H9 (cell line): ENCODE measurements at regions not wholly inside any gene's neighbourhood (a gene's known extent, or its start where the extent isn't known, plus 50 kb on each side); places are given as distances from the start of the nearest gene placed in this dataset.

Experiments
- DNase-seq: peaks from one replicate; pipeline ENCODE4 v3.0.0-alpha.2; 2017
- H2AFZ ChIP-seq: one replicate; pipeline ENCODE4 v1.6.1; 2013; ENCODE audit warnings: mild to moderate bottlenecking, low read length, control low read depth, moderate library complexity
- H2AK5ac ChIP-seq: 2 replicates; pipeline ENCODE4 v1.6.1; 2013; ENCODE audit warnings: low read length, control low read depth, mixed read lengths; ENCODE audit not compliant: insufficient read length
- H2BK120ac ChIP-seq: one replicate; pipeline ENCODE4 v1.6.1; 2013; ENCODE audit warnings: low read depth, mild to moderate bottlenecking, low read length, control low read depth, inconsistent platforms; ENCODE audit not compliant: poor library complexity, severe bottlenecking
- H2BK12ac ChIP-seq: 2 replicates; pipeline ENCODE4 v1.6.1; 2013; ENCODE audit warnings: low read length, control low read depth, mixed read lengths, low read depth; ENCODE audit not compliant: insufficient read length
- H2BK15ac ChIP-seq: 2 replicates; pipeline ENCODE4 v1.6.1; 2013; ENCODE audit warnings: low read depth, low read length, control low read depth
- H2BK20ac ChIP-seq: one replicate; pipeline ENCODE4 v1.6.1; 2013; ENCODE audit warnings: low read depth, mild to moderate bottlenecking, low read length, control low read depth, inconsistent platforms; ENCODE audit not compliant: poor library complexity, severe bottlenecking
- H2BK5ac ChIP-seq: 2 replicates; pipeline ENCODE4 v1.6.1; 2013; ENCODE audit warnings: low read length, control low read depth, mixed read lengths; ENCODE audit not compliant: insufficient read length
- H3K14ac ChIP-seq: 2 replicates; pipeline ENCODE4 v1.6.1; 2013; ENCODE audit warnings: low read length, control low read depth; ENCODE audit not compliant: insufficient read depth
- H3K18ac ChIP-seq: 2 replicates; pipeline ENCODE4 v1.6.1; 2013; ENCODE audit warnings: low read depth, mild to moderate bottlenecking, mixed read lengths, low read length, control low read depth; ENCODE audit not compliant: insufficient read length
- H3K23ac ChIP-seq: 2 replicates; pipeline ENCODE4 v1.6.1; 2013; ENCODE audit warnings: low read length, control low read depth, mixed read lengths, low read depth; ENCODE audit not compliant: insufficient read length
- H3K23me2 ChIP-seq: 2 replicates; pipeline ENCODE4 v1.6.1; 2013; ENCODE audit warnings: low read depth, mild to moderate bottlenecking, mixed read lengths, low read length, control low read depth; ENCODE audit not compliant: insufficient read length, poor library complexity, severe bottlenecking
- H3K27ac ChIP-seq: 2 replicates; pipeline ENCODE4 v1.5.1; 2013; ENCODE audit warnings: low read length, control low read depth, mixed read lengths, low read depth; ENCODE audit not compliant: insufficient read length
- H3K27me3 ChIP-seq: 2 replicates; pipeline ENCODE4 v1.6.1; 2013; ENCODE audit warnings: low read length, control low read depth, inconsistent platforms; ENCODE audit not compliant: insufficient read depth
- H3K4ac ChIP-seq: 2 replicates; pipeline ENCODE4 v1.6.1; 2013; ENCODE audit warnings: low read depth, mild to moderate bottlenecking, control low read depth, inconsistent platforms, low read length, moderate library complexity
- H3K4me1 ChIP-seq: 2 replicates; pipeline ENCODE4 v1.6.1; 2013; ENCODE audit warnings: low read length, control low read depth, inconsistent platforms; ENCODE audit not compliant: insufficient read depth
- H3K4me2 ChIP-seq: 2 replicates; pipeline ENCODE4 v1.6.1; 2013; ENCODE audit warnings: low read length, control low read depth, mixed read lengths; ENCODE audit not compliant: insufficient read length, insufficient read depth
- H3K56ac ChIP-seq: 2 replicates; pipeline ENCODE4 v1.6.1; 2013; ENCODE audit warnings: low read depth, mild to moderate bottlenecking, mixed read lengths, low read length, control low read depth; ENCODE audit not compliant: insufficient read length
- H3K79me1 ChIP-seq: 2 replicates; pipeline ENCODE4 v1.6.1; 2013; ENCODE audit warnings: low read depth, mild to moderate bottlenecking, moderate library complexity, low read length, control low read depth, inconsistent platforms; ENCODE audit not compliant: insufficient read depth, poor library complexity, severe bottlenecking
- H3K79me2 ChIP-seq: 2 replicates; pipeline ENCODE4 v1.6.1; 2013; ENCODE audit warnings: low read length, control low read depth, inconsistent platforms; ENCODE audit not compliant: insufficient read depth
- H3K9ac ChIP-seq: 2 replicates; pipeline ENCODE4 v1.6.1; 2013; ENCODE audit warnings: low read length, control low read depth, mixed read lengths; ENCODE audit not compliant: insufficient read length; ENCODE audit errors: extremely low read depth
- H3K9me3 ChIP-seq: one replicate; pipeline ENCODE4 v1.6.1; 2013; ENCODE audit warnings: low read depth, low read length, inconsistent platforms; ENCODE audit not compliant: control insufficient read depth
- H3T11ph ChIP-seq: one replicate; pipeline ENCODE4 v1.6.1; 2013; ENCODE audit warnings: mild to moderate bottlenecking, low read length, control low read depth, inconsistent platforms
- H4K20me1 ChIP-seq: one replicate; pipeline ENCODE4 v1.6.1; 2013; ENCODE audit not compliant: control insufficient read depth, insufficient read length, insufficient read depth
- H4K5ac ChIP-seq: 2 replicates; pipeline ENCODE4 v1.6.1; 2013; ENCODE audit warnings: low read depth, mild to moderate bottlenecking, mixed read lengths, low read length, control low read depth; ENCODE audit not compliant: insufficient read length
- H4K8ac ChIP-seq: replicated peaks from 2 replicates; pipeline ENCODE4 v1.6.1; 2013; ENCODE audit warnings: low read length, control low read depth, mixed read lengths, low read depth; ENCODE audit not compliant: insufficient read length
- H4K91ac ChIP-seq: 2 replicates; pipeline ENCODE4 v1.6.1; 2013; ENCODE audit warnings: low read depth, mild to moderate bottlenecking, moderate library complexity, mixed read lengths, low read length, control low read depth; ENCODE audit not compliant: insufficient read length
- H3K27ac Mint-ChIP-seq, 3 experiments: 2 replicates in 2 of 3; 3 replicates in 1 of 3; pipeline ENCODE4 v1.8.0; 2020 to 2021; ENCODE audit warnings: mixed read lengths in 3 of 3, mild to moderate bottlenecking in 1 of 3, moderate library complexity in 1 of 3
- H3K27me3 Mint-ChIP-seq: 2 replicates; pipeline ENCODE4 v1.8.0; 2021; ENCODE audit warnings: low read depth, mild to moderate bottlenecking, moderate library complexity, mixed read lengths
- H3K36me3 Mint-ChIP-seq, 3 experiments: 2 replicates in 2 of 3; 3 replicates in 1 of 3; pipeline ENCODE4 v1.8.0; 2020 to 2021; ENCODE audit warnings: low read depth in 3 of 3, mixed read lengths in 3 of 3; ENCODE audit not compliant: insufficient read depth in 1 of 3
- H3K4me1 Mint-ChIP-seq, 2 experiments: 2 replicates each; pipeline ENCODE4 v1.8.0; 2020; ENCODE audit warnings: mixed read lengths in 2 of 2
- H3K4me3 Mint-ChIP-seq, 2 experiments: 2 replicates in 1 of 2; 3 replicates in 1 of 2; pipeline ENCODE4 v1.8.0; 2020 to 2021; ENCODE audit warnings: mild to moderate bottlenecking in 2 of 2, mixed read lengths in 2 of 2, moderate library complexity in 1 of 2
- H3K9me3 Mint-ChIP-seq, 2 experiments: 2 replicates in 1 of 2; 3 replicates in 1 of 2; pipeline ENCODE4 v1.8.0; 2020; ENCODE audit warnings: mild to moderate bottlenecking in 2 of 2, mixed read lengths in 2 of 2, moderate library complexity in 1 of 2
- WGBS: extraction: QIAGEN DNeasy Blood & Tissue Kit; methylation state at CpG from one replicate; pipeline ENCODE4 v1.1.7; 2013; ENCODE audit warnings: missing lambda C conversion rate, low lambda C conversion rate, mixed read lengths; ENCODE audit not compliant: insufficient read length; ENCODE audit errors: extremely low coverage; 5-methylcytosine and 5-hydroxymethylcytosine counted together
- TF ChIP-seq, protein P1 (sequence below): fragments of 200-600 bp; sonication (generic); conservative IDR thresholded peaks from 3 replicates; pipeline ENCODE4 v1.8.0; 2021; ENCODE audit warnings: antibody characterized with exemption, mild to moderate bottlenecking

DNA sequence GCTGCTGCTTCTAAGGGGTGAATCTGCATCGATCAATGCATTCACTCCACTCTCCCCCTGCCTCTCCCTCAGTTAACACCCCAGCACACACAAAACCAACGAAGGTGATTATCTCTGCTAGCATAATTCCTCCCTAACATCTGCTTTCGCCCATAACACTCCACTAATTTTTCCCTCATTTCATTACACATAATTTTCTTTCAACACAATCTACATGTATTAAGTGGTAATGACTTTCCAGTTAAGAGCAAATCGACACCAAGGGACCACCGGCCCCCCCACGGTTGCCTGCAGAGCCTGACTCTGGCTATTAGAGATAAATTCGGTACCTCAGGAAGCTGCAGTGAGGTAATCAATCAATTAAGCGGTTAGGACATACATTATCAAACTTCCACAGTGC, 1115.6 kb downstream of the BCL11B start:
- H3K9me3 Mint-ChIP-seq: no peaks in the 10 kb centered on the region
- Histone ChIP-seq H4K5ac (no peak overlapping the region), H3K4ac (no peak overlapping the region), H3K79me1 (no peaks in the 10 kb centered on the region), H3K4me2 (no peak overlapping the region), H3K79me2 (no peaks in the 10 kb centered on the region), H3K23me2 (no peaks in the 10 kb centered on the region), H3K9me3 (no peaks in the 10 kb centered on the region), H2AFZ (no peak overlapping the region), H4K91ac (no peak overlapping the region), H3K27me3 (no peaks in the 10 kb centered on the region), H3K23ac (no peak overlapping the region), H3K4me1 (no peaks in the 10 kb centered on the region), H2BK15ac (no peak overlapping the region), H2AK5ac (no peak overlapping the region), H3K18ac (no peak overlapping the region), H3K14ac (no peak overlapping the region), H2BK5ac (no peak overlapping the region), H3T11ph (no peak overlapping the region), H4K8ac (no peak overlapping the region), H2BK12ac (no peak overlapping the region), H2BK120ac (no peak overlapping the region), H3K9ac (no peak overlapping the region), H4K20me1 (no peaks in the 10 kb centered on the region), H3K27ac (no peak overlapping the region), H3K56ac (no peak overlapping the region), H2BK20ac (no peak overlapping the region)
- no peaks in the 10 kb centered on the region for H3K36me3 Mint-ChIP-seq
- no peak overlapping the region for H3K27ac Mint-ChIP-seq
- H3K4me1 Mint-ChIP-seq: peaks cover 2 to 11% of the 10 kb centered on the region in 2 experiments; a peak in 2 of 4 replicates
- TF ChIP-seq, protein P1, sequence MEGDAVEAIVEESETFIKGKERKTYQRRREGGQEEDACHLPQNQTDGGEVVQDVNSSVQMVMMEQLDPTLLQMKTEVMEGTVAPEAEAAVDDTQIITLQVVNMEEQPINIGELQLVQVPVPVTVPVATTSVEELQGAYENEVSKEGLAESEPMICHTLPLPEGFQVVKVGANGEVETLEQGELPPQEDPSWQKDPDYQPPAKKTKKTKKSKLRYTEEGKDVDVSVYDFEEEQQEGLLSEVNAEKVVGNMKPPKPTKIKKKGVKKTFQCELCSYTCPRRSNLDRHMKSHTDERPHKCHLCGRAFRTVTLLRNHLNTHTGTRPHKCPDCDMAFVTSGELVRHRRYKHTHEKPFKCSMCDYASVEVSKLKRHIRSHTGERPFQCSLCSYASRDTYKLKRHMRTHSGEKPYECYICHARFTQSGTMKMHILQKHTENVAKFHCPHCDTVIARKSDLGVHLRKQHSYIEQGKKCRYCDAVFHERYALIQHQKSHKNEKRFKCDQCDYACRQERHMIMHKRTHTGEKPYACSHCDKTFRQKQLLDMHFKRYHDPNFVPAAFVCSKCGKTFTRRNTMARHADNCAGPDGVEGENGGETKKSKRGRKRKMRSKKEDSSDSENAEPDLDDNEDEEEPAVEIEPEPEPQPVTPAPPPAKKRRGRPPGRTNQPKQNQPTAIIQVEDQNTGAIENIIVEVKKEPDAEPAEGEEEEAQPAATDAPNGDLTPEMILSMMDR: no peak
- 100% methylated on average over 1 of the region's 8 CpGs for WGBS
- no peak overlapping the region for H3K4me3 Mint-ChIP-seq
- H3K27me3 Mint-ChIP-seq: no peaks in the 10 kb centered on the region
- DNase-seq: no peak
